Stimulated activated CD8-positive, alpha-beta memory T cell treated with anti-CD3 and anti-CD28 coated beads, Interleukin-15, amount 100 ng/mL, for 4 hours (primary cell): ENCODE measurements at regions not wholly inside any gene's neighbourhood (a gene's known extent, or its start where the extent isn't known, plus 50 kb on each side); places are given as distances from the start of the nearest gene placed in this dataset.
"Not testable (repeated sequence)": the region's sequence is repeated elsewhere in the genome, so short reads cannot be mapped to it uniquely, and the experiment has no call there.

Experiments used
- DNase-seq, 2 donors: peaks; one replicate each; pipeline ENCODE4 v3.0.0-alpha.2; 2020; ENCODE audit warnings: low read depth in 2 of 2

DNA sequence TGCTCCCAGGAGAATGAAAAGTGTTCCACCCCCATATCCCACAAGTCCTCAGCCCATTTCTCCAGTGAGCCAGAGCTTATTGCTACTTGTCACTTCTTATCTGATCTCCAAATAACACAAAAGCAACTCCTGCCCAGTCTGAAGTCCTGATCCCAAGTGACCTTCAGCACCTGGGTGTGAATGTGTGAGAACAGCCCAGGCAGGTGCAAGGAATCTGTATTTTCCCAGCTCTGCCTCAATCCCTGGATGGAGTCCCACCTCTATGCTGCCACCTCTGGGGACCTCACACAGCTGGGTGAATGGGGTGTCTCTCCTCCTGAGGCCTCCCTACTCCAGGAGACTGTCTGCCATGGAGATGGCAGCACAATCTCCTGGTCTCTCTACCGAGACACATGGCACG, 402.4 kb upstream of the PROX1 start:
- no peak for DNase-seq

DNA sequence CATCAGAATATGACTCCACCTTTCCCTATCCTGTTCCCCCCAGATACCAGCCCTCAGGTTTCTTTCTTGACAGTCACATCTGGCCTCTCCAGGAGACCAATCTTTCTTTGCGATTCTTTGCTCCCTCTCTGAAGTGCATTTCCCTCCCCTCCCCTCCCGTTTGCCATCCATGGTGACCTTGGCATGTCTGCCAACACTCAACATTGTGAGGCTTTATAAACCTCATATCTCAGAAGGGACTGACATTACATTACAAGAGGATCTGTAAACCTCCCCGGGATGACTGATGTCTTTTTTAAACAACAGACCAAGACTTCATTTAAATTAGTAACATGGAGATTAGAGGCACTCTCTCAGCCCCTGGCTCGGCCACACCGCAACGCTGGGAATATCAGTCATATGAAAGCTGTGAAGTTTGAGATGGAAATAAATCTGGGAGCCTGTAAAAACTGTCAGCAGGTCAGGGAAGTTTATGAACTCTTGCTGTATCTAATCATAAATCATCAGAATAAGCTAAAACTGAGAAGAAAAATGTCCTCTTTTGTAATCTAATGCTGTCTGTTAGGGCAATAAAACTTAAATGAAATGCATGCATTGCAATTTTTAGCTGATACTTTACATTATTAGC, 401.7 kb upstream of the PROX1 start:
- no peak for DNase-seq

DNA sequence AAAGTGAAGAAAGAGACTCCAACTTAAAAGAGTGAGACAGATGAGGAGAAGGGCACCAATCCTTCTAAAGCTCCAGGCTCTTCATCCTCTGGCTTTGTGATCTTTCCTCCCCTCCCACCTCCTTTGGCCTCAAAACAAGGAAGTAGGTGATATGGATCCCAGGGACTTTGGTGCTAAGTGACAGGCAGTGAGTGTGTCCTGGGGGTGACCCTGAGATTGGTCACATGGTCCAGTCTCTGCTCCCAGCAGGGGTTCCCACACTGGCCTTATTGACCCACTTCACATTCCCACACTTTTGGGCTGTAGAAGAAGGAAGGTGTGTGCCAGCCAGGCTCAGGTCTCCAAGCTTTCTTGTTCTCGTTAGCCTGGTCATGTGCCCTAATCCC, 401.2 kb upstream of the PROX1 start:
- DNase-seq = no peak

DNA sequence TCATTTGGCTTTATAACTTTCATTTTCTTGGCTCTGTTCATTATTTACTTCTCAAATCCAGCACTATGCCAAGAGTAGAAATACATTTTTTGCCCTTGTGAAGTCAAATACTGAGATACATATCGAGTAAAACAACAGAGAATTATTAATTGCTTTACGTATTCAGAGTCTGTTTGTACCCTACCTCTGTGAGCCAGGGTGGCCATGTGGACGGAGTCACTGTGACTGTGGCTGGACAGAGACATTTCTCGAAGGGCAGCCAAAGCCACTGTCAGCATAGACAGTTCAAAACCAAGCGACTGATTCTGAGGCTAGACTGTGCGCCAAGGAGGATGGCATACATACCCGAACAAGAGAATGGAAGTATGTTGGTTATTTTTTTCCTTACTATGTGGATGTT, 391.0 kb upstream of the PROX1 start:
- DNase-seq = no peak

DNA sequence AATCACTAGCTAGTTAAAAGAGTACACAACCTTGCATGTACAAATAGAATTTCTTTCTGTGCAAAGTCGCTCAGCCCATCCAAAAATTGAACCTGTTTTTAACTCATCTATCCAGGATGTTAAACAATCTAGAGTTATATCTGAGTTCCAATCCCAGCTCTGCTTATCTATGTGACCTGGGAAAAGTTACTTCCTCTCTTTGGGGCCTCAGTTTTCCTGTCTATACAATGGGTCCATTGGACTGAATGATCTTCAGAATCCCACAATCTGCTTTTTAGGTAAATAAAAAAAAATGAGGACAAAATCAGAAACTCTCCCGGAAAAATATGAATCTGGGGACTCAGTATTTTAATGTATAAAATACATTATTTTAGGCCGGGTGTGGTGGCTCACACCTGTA, 389.5 kb upstream of the PROX1 start:
- no peak for DNase-seq

DNA sequence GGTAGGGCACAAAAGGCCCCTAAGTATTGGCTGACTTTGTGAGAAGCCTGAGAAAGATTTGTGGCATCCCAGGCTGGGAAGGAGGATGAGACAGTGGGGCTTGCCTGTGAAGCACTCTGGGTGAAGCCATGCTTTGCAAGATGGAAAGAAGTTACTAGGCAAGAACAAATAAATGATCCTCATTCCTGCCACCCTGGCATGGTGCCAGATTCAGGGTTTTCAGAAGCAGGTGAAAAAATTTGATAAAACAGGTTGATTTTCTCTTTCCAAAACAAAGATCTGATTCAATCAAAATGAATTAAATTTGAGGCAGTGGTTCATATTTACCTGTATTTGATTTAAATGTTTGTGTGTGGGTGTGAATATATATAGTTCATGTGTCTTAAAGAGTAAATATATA, 386.9 kb upstream of the PROX1 start:
- no peak for DNase-seq

DNA sequence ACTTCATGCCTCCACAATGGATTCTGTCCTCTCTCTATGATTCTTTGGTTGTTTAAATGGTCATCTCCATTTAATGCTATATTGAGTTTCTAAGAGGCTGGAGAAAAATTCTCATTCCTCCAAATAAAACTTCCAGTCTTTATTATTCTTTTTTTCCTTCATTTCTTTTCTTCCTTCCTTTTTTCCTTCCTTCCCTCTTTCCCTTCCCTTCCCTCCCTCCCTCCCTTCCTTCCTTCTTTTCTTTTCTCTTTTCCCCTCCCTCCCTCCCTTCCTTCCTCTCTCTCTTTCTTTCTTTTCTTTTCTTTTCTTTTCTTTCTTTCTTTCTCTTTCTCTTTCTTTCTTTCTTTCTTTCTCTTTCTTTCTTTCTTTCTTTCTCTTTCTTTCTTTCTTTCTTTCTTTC, 386.1 kb upstream of the PROX1 start:
- not testable (repeated sequence) for DNase-seq

DNA sequence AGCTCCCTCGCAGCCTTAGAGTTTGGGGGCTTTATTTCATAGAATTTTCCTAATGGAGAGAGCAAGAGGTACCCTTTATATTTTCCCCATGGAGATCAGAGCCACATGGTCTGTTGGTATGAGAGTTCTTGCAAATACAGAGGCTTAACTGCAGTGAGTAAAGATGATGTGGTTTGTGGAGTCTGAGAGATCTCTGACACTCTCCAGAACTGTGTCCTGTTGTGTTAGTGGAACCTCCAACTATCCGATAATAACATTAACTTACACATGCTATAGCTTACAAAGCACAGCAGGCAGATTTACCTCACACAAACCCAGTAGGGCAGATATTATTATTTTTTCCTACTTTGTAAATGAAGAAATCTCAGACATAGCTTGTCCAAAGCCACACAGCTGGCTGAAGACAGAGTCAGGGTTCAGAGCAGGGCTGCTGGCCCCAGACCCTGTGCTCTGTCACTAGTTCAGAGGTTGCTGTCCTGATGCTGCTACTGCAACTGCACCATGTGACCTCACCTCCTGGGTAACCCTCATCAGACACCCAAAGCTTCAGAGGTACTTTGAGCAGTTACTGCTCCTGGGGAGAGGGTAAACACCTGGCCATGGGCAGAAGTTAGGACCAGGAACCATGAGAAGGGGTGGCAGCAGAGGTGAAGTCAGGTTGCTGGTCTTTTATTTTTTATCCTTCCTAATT, 384.8 kb upstream of the PROX1 start:
- no peak for DNase-seq

DNA sequence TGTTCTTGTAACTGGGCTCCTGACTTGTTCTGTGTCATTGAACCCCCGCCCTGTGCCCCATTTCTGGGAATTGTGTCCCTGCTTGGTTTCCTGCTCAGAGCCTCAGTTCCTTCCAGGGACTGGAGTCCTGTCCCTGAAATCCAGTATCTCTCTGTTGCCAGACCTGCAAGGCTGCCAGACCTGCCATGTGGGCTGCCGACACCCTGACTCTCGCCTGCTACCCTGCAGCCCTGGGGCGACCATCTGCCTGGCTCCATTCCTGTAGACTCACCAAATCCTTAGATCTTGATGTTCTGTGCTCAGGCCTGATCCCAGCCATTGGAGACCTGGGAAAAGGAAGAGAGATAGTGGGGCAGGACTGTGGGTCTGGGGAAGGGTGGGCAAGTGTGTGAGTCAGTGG, 383.3 kb upstream of the PROX1 start:
- no peak for DNase-seq

DNA sequence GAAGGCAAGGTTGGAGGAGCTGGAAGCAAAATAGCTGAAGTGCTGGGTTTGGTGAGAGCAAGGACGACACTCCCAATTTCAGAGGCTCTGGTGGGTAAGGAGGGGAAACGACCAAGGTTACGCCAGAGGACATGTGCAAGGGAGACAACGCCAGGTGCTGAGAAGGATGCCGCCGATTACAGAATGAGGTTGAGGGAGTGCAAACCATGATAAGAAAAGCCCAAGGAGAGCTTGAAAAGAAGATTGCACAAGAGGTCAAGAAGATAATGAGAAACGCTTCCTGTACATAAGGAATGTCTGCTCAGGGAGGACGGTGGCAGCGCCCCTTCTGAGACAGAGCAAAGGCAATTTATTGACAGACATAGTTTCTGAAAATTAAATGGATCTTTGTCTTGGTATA, 382.0 kb upstream of the PROX1 start:
- no peak for DNase-seq

DNA sequence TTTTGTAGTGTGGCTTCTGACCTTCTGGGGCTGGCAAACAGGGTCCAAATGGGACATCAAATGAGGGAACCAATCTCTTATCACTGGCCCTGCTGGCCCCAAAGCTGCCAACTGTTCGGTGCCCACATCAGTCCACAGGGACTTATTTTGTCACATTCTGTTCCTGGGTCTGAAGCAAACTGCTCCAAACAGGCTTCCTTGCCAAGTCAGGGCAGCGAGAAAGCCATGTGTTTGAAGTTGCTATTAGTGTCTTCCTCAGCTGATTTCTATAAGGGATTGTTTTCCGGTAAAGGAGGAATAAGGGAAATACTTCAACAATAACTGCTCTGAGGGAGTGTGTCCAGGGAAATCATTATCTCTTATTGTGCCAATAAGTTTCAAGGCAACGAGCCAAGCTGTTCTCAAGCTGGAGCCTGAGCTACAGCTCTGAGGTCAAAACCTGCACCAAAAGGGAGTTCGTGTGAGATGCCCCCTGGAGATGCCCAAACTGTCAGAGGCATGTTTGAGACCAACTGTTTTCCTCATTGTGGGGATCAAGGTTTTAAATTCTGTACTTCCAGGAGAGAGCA, 381.4 kb upstream of the PROX1 start:
- DNase-seq = no peak

DNA sequence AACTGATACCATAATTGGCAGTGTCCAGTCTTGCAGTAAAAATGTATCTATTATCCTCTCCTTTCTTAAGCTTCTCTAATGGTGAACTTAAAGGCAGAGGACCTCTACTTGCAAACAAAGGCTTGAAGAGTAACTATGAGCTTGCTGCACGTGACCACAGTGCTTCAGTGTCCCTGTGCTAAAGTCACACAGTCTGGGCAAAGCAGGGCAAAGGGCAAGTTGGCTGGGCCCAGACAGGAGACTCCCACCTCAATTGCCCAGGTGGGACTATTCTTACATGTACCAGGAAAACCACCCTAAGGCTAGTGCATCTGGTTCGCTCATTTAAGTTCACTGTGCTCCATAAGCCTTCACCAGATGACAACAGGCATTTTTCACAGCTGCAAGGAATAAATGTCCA, 374.2 kb upstream of the PROX1 start:
- DNase-seq = no peak

DNA sequence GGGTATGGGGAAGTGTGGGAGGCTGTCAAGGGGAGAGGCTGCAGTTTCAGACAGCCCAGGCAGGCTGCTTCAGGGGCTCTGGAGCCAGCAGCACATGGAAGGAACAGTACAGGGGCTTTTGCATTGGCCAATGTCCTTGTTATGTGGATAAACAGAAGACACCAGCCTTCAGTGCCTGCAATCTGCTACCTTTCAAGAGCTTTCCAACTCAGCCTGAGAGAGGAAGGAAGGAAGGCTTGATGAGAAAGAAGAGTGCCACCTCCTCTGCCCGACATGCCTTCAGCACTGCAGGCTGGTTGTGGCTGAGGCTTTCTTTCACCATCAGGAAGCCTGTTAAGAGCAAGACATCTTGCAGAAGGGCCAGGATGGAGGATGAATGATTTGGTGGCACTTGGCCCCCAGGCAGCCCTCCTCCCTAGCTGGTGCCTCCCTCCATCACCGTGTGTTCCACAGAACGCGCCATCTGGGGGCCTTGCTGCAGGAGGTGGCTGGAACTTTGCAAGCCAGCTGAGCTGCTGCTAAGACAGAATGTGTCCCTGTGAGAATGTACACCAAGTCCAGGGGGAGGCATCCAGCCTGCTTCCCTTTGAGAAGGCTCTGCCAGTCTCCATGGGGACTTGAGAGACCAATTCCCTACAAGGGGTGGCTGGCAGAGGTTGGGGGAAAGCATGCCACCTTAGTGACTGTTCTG, 372.4 kb upstream of the PROX1 start:
- DNase-seq = no peak

DNA sequence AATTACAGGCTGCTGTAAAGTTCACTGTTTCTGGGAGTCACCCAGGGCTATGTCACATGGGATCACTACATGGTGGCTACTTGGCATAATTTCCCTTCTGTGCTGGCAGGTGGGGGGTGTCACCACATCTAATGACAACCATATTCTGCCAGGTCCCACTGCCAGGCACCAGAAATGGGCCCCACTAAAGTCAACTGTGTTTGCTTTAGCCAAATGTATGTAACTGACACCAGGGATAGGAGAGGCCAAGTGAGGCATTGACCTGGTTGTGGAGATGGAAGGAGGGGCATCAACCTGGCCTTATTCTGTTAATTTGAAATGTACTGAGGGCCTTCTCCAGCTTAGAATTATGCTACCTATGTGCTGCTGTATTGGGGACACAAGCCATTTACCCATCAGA, 370.6 kb upstream of the PROX1 start:
- DNase-seq = no peak

DNA sequence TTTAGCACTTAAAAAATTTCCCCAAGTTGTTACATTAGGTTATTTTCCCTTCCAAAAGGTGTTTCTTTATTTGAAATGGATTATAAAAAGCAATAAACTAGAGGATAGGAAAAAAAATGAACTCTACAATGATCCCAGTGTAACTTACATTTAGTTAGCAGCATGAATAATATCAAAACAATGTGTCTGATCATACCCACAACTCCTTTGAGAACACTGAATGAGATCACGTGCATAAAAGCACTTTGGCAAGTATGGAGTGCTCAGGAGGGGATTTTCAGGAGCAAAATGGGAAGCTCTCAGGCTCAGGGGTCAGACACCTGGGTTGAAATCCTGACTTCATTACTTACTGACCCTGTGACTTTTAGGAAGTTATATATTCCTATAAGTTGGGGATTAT, 369.7 kb upstream of the PROX1 start:
- DNase-seq = no peak

DNA sequence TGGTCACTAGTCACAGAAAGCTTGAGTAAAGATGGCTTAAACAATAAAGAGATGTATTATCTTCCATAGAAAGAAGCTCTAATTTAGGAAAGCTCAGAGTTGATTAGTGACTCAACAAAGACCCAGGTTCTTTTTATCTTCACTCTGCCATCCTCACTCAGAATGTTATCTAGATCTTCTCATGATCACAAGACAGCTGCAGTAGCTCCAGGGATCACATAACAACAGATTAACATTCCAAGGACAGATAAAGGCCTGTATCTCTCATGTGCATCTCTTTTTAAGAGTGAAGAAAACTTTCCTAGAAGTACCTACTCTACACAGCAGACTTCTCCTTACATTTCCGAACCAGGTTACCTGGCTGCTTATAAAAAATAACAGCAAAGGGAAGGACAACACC, 368.7 kb upstream of the PROX1 start:
- DNase-seq = no peak

DNA sequence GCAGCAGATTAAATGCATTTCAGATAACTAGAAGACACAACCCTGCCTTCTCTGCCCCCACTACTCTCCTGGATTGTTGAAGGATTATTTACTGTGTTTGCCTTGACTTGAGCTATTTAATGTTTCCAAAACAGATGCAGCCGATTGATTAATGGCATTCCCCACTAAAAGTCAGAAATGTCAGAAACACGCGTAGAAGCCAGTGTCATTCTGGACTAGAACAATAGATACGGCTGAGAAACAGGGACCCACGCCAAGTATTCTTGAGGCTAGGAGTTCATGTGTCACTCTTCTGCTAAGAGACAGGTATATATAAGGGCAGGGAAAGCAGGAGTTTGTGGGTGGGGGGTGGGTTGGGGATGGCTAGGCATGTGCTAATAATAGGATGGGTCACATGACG, 366.7 kb upstream of the PROX1 start:
- no peak for DNase-seq

DNA sequence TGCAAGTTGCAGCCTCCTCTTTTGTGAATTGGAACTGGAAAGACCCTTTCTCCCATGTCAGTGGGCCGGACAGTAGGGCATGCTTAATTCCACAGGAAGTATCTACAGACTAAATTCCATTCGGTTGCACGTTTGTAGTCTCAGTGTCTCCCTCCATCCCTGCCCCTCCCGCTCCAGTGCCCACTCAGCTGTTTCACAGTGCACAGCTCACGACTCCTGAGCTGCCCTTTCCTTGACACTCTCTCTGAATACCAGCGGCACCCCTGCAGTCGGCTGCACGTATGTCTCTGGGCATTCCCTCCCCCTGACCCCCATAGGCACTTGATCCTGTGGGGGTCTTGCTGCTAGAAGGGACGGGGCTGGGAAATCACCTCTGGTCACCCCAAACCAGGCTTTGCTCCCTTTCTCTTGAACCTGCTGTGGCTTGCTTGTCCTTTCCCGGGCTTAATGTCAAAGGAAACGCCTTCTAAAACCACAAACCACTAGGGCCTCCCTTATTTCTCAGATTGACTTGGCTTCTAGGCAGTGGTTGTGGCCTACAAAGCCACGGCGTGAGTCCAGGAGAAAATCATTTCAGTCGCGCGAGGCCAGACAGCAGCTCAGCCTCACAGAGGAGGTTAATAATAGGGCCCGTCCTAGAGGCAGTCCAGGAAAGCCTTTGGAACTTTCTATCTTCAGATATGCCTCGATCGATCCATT, 365.3 kb upstream of the PROX1 start:
- DNase-seq = no peak

DNA sequence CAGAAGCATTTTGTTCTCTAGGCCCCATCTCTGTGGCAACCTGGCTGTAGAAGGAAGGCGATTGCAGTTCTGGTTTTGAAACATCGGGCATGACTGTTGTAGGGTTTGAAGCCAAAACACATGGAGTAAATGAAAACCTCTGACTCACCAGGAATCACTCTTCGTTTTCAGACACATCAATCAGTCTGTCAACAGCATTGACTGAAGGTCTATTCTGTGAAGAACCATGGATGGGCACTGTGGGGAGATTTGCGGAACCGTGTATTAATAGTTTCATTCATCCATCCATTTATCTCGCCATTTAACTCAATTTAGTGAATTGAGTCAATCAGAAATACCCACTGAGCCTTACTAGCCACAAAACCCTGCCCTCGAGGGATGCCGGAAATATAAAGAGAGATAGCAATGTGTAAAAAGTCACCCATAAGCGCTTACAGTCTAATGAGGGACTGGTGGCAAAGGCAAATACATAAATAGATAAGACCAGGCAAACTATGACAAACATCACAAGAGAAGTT, 364.6 kb upstream of the PROX1 start:
- no peak for DNase-seq

DNA sequence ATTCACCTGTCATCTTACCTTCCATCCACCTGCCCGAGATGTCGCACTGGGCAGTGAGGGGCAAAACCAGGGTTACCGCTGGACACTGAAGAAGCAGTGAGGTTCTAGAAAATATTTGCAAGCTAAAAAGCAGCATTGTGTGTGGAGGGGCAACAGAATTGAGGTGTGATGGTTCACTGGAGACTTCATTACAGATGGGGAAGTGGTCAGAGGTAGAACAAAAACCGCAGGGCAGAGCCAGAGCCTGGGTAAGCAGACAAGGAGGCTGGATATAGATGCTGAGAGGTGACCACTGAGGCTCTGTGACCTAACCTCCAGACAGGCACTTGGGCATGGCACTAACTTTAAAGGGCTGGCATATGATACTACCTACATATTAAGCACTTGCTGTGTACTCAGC, 363.9 kb upstream of the PROX1 start:
- DNase-seq = no peak

DNA sequence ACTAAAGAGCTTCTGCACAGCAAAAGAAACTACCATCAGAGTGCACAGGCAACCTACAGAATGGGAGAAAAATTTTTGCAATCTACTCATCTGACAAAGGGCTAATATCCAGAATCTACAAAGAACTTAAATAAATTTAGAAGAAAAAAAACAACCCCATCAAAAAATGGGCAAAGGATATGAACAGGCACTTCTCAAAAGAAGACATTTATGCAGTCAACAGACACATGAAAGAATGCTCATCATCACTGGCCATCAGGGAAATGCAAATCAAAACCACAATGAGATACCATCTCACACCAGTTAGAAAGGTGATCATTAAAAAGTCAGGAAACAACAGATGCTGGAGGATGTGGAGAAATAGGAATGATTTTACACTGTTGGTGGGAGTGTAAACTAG, 351.0 kb upstream of the PROX1 start:
- not testable (repeated sequence) for DNase-seq

DNA sequence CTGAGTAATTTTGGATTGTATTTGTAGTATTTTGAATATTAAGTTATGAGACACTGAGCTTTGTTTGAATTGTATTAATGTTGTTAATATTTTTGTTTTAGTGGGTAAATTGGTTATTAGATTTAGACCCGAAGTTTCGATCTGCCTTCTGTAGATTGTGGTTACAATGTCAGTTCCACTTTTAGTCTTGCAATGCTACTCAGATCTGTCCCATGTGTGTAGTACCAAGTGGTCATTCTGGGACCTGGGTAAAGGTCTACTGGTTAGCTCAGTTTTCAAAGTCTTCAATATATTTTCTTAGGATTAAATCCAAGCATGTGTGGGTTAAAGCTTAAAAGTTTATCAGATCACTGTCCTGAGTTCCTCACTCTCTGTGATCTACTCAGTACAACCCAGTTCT, 346.5 kb upstream of the PROX1 start:
- DNase-seq = no peak
